ENCODE measurements at regions not wholly inside any gene's neighbourhood (a gene's known extent, or its start where the extent isn't known, plus 50 kb on each side); places are given as distances from the start of the nearest gene placed in this dataset.

DNA sequence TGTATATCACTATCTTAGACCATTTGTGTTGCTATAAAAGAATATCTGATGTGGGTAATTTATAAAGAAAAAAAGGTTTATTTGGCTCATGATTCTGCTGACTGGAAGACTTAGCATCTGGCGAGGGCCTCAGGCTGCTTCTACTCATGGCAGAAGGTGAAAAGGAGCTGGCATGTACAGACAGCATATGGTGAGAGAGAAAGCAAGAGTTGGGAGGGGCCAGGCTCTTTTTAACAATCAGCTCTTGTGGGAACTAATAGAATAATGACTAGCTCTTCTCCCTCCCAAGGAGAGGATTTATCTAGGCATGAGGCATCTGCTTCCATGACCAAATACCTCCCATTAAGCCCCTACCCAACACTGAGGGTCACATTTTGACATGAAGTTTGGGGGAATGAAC is 130.2 kb upstream of the SV2C start:
- TF ChIP-seq, protein P1, sequence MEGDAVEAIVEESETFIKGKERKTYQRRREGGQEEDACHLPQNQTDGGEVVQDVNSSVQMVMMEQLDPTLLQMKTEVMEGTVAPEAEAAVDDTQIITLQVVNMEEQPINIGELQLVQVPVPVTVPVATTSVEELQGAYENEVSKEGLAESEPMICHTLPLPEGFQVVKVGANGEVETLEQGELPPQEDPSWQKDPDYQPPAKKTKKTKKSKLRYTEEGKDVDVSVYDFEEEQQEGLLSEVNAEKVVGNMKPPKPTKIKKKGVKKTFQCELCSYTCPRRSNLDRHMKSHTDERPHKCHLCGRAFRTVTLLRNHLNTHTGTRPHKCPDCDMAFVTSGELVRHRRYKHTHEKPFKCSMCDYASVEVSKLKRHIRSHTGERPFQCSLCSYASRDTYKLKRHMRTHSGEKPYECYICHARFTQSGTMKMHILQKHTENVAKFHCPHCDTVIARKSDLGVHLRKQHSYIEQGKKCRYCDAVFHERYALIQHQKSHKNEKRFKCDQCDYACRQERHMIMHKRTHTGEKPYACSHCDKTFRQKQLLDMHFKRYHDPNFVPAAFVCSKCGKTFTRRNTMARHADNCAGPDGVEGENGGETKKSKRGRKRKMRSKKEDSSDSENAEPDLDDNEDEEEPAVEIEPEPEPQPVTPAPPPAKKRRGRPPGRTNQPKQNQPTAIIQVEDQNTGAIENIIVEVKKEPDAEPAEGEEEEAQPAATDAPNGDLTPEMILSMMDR (IDR thresholded peaks at IDR 0.05), result no peak
- TF ChIP-seq POLR2A (IDR thresholded peaks at IDR 0.05) (no peak), POLR2AphosphoS5 (IDR thresholded peaks at IDR 0.05) (no peak), EP300 (IDR thresholded peaks at IDR 0.05; ENCODE audit: low read depth) (no peak)
